HG03066 (cell line): ENCODE measurements at regions not wholly inside any gene's neighbourhood (a gene's known extent, or its start where the extent isn't known, plus 50 kb on each side); places are given as distances from the start of the nearest gene placed in this dataset.

ENCODE experiments used
- ATAC-seq: cut with Tn5 transposase; IDR thresholded peaks from one replicate; pipeline ENCODE4 v1.9.1; 2021; ENCODE audit warnings: low read depth; ENCODE audit not compliant: unreplicated experiment

- ATAC-seq, result no peak
Measured at GRCh38 chrX:10021461-10022272, 54.5 kb downstream of the CLDN34 start.

- no peak for ATAC-seq
Measured at GRCh38 chrX:10022273-10022541, 55.0 kb downstream of the CLDN34 start.

- ATAC-seq, result no peak
Measured at GRCh38 chrX:10022580-10023245, 55.6 kb downstream of the CLDN34 start.

- no peak for ATAC-seq
Measured at GRCh38 chrX:10023821-10024220, 56.7 kb downstream of the CLDN34 start.

- ATAC-seq, result no peak
Measured at GRCh38 chrX:10025742-10026493, 58.8 kb downstream of the CLDN34 start.

GRCh38 chrX:10028283-10029104 is 61.3 kb downstream of the CLDN34 start:
- ATAC-seq, result no peak

GRCh38 chrX:10030570-10030969 is 63.4 kb downstream of the CLDN34 start:
- no peak for ATAC-seq

GRCh38 chrX:10031746-10032145 is 64.6 kb downstream of the CLDN34 start:
- no peak for ATAC-seq

GRCh38 chrX:10032147-10032546 is 65.0 kb downstream of the CLDN34 start:
- no peak for ATAC-seq

- ATAC-seq, result no peak
Measured at GRCh38 chrX:10033375-10034007, 66.3 kb downstream of the CLDN34 start.

- ATAC-seq, result no peak
Measured at GRCh38 chrX:10034740-10035260, 67.6 kb downstream of the CLDN34 start.

- ATAC-seq, result no peak
Measured at GRCh38 chrX:10038585-10038984, 71.4 kb downstream of the CLDN34 start.

GRCh38 chrX:10039821-10040793 is 72.9 kb downstream of the CLDN34 start:
- ATAC-seq, result no peak

GRCh38 chrX:10040961-10041360 is 73.8 kb downstream of the CLDN34 start:
- no peak for ATAC-seq

- ATAC-seq, result no peak
Measured at GRCh38 chrX:10041383-10041782, 74.2 kb downstream of the CLDN34 start.

- ATAC-seq, result no peak
Measured at GRCh38 chrX:10042055-10042454, 74.9 kb downstream of the CLDN34 start.

GRCh38 chrX:10043386-10043785 is 76.2 kb downstream of the CLDN34 start:
- ATAC-seq, result no peak

- no peak for ATAC-seq
Measured at GRCh38 chrX:10044021-10044420, 76.9 kb downstream of the CLDN34 start.
